Calu3 (cell line): ENCODE measurements at regions not wholly inside any gene's neighbourhood (a gene's known extent, or its start where the extent isn't known, plus 50 kb on each side); places are given as distances from the start of the nearest gene placed in this dataset.
"Not testable (repeated sequence)": the region's sequence is repeated elsewhere in the genome, so short reads cannot be mapped to it uniquely, and the experiment has no call there.

ENCODE experiments used
- BruUV-seq: library from RNA; stranded (reverse); fragments of 400-500 nt; replicated peaks from 2 replicates; lab custom pipeline; 2021; lab: Mats Ljungman, UMichigan
- CTCF ChIA-PET: fragments of 300-600 bp; sonication (Branson Sonifier 250); formaldehyde crosslinking; loops from one replicate; lab custom pipeline; 2022; ENCODE audit warnings: antibody characterized with exemption; lab: Charles Lee
- DNase-seq: peaks from one replicate; pipeline ENCODE4 v3.0.0; 2022
- H3K27ac Mint-ChIP-seq: one replicate; pipeline ENCODE4 v1.8.0; 2022; ENCODE audit warnings: mixed read lengths; ENCODE audit not compliant: unreplicated experiment
- H3K27me3 Mint-ChIP-seq: one replicate; pipeline ENCODE4 v1.8.0; 2022; ENCODE audit warnings: mixed read lengths; ENCODE audit not compliant: unreplicated experiment
- H3K36me3 Mint-ChIP-seq: one replicate; pipeline ENCODE4 v1.8.0; 2022; ENCODE audit warnings: mild to moderate bottlenecking, moderate library complexity, mixed read lengths; ENCODE audit not compliant: insufficient read depth, unreplicated experiment
- H3K4me1 Mint-ChIP-seq: one replicate; pipeline ENCODE4 v1.8.0; 2022; ENCODE audit warnings: mild to moderate bottlenecking, low read depth, mixed read lengths; ENCODE audit not compliant: unreplicated experiment
- H3K4me3 Mint-ChIP-seq: one replicate; pipeline ENCODE4 v1.8.0; 2022; ENCODE audit warnings: mild to moderate bottlenecking, low read depth, moderate library complexity, mixed read lengths; ENCODE audit not compliant: unreplicated experiment
- H3K9me3 Mint-ChIP-seq: one replicate; pipeline ENCODE4 v1.8.0; 2022; ENCODE audit warnings: low read depth, mixed read lengths; ENCODE audit not compliant: unreplicated experiment
- CTCF ChIP-seq: fragments of 200-600 bp; IDR thresholded peaks from one replicate; pipeline ENCODE4 v1.8.0; 2022; ENCODE audit warnings: antibody characterized with exemption; ENCODE audit not compliant: unreplicated experiment
- intact Hi-C: fragments of 100-400 bp; cut with micrococcal nuclease; formaldehyde crosslinking; loops from one replicate; pipeline ENCODE4 v1.10.0; 2022; ENCODE audit not compliant: unreplicated experiment

- no peak for TF ChIP-seq CTCF
- no peak for DNase-seq
- BruUV-seq = no TSS peak
- Mint-ChIP-seq H3K36me3 (no peaks in the 10 kb centered on the region), H3K4me1 (no peaks in the 10 kb centered on the region), H3K27ac (no peak overlapping the region), H3K27me3 (no peaks in the 10 kb centered on the region), H3K9me3 (peaks cover 9% of the 10 kb centered on the region), H3K4me3 (no peak overlapping the region)
- CTCF ChIA-PET = no interaction called here
- intact Hi-C loops = no loop called here
These were observed 215.1 kb upstream of the LRRTM4 start for GRCh38 chr2:77737236-77737635.

GRCh38 chr2:77746780-77747179 lies 224.6 kb upstream of the LRRTM4 start:
- H3K27ac Mint-ChIP-seq = no peak overlapping the region
- no peak for DNase-seq
- H3K27me3 Mint-ChIP-seq = no peaks in the 10 kb centered on the region
- CTCF ChIA-PET = no interaction called here
- intact Hi-C loops = no loop called here
- peaks cover 8% of the 10 kb centered on the region for H3K9me3 Mint-ChIP-seq
- TF ChIP-seq CTCF = no peak
- BruUV-seq = no TSS peak
- H3K4me1 Mint-ChIP-seq = no peaks in the 10 kb centered on the region
- H3K36me3 Mint-ChIP-seq = no peaks in the 10 kb centered on the region
- no peak overlapping the region for H3K4me3 Mint-ChIP-seq

GRCh38 chr2:77753710-77754345 lies 231.7 kb upstream of the LRRTM4 start:
- H3K27ac Mint-ChIP-seq, H3K4me1 Mint-ChIP-seq, CTCF ChIA-PET, BruUV-seq, H3K27me3 Mint-ChIP-seq, H3K36me3 Mint-ChIP-seq, DNase-seq, H3K4me3 Mint-ChIP-seq, intact Hi-C loops: not testable (repeated sequence)
- H3K9me3 Mint-ChIP-seq = peaks cover 16% of the 10 kb centered on the region

GRCh38 chr2:77767388-77768076 lies 245.4 kb upstream of the LRRTM4 start:
- no peak overlapping the region for H3K27ac Mint-ChIP-seq
- no peaks in the 10 kb centered on the region for H3K36me3 Mint-ChIP-seq
- intact Hi-C loops = no loop called here
- no peak overlapping the region for H3K4me3 Mint-ChIP-seq
- peaks cover 11% of the 10 kb centered on the region for H3K9me3 Mint-ChIP-seq
- CTCF ChIA-PET = no interaction called here
- no peak for DNase-seq
- no peaks in the 10 kb centered on the region for H3K4me1 Mint-ChIP-seq
- no TSS peak for BruUV-seq
- TF ChIP-seq CTCF = no peak
- H3K27me3 Mint-ChIP-seq = no peaks in the 10 kb centered on the region

GRCh38 chr2:77768508-77768907 lies 246.3 kb upstream of the LRRTM4 start:
- no TSS peak for BruUV-seq
- no peaks in the 10 kb centered on the region for H3K27me3 Mint-ChIP-seq
- no peak overlapping the region for H3K4me3 Mint-ChIP-seq
- no peaks in the 10 kb centered on the region for H3K36me3 Mint-ChIP-seq
- no peak overlapping the region for H3K27ac Mint-ChIP-seq
- no peaks in the 10 kb centered on the region for H3K4me1 Mint-ChIP-seq
- CTCF ChIA-PET = interaction anchor here (0.6 kb wide), 1 partner anchor 1533 kb away, joined by 5 read pairs; no protein-coding TSS in a partner anchor
- TF ChIP-seq CTCF = no peak
- peaks cover 7% of the 10 kb centered on the region for H3K9me3 Mint-ChIP-seq
- no peak for DNase-seq
- intact Hi-C loops = no loop called here
